GM12891 (cell line): ENCODE measurements at regions not wholly inside any gene's neighbourhood (a gene's known extent, or its start where the extent isn't known, plus 50 kb on each side); places are given as distances from the start of the nearest gene placed in this dataset.
"Not testable (repeated sequence)": the region's sequence is repeated elsewhere in the genome, so short reads cannot be mapped to it uniquely, and the experiment has no call there.

Experiments used
- DNase-seq: peaks from one replicate; pipeline ENCODE4 v3.0.0; 2011; ENCODE audit warnings: low spot score; ENCODE audit not compliant: insufficient read length
- FAIRE-seq: peaks from 2 replicates; lab custom pipeline; 2011; peaks lifted over from hg19 to GRCh38; lab: Jason Lieb, UNC
- PAX5 ChIP-seq: IDR thresholded peaks from 2 replicates; pipeline ENCODE4 v1.6.1; 2011; ENCODE audit warnings: low read length, moderate library complexity, mild to moderate bottlenecking; ENCODE audit not compliant: insufficient read depth, severe bottlenecking
- POLR2A ChIP-seq: IDR thresholded peaks from 2 replicates; pipeline ENCODE4 v1.6.1; 2011; ENCODE audit warnings: low read depth, low read length, control low read depth
- POLR2AphosphoS5 ChIP-seq: IDR thresholded peaks from 2 replicates; pipeline ENCODE4 v1.6.1; 2011; ENCODE audit warnings: low read depth, low read length, control low read depth
- POU2F2 ChIP-seq: IDR thresholded peaks from 2 replicates; pipeline ENCODE4 v1.6.1; 2011; ENCODE audit warnings: low read depth, mild to moderate bottlenecking, control low read depth, low read length, moderate library complexity
- SPI1 ChIP-seq: IDR thresholded peaks from 2 replicates; pipeline ENCODE4 v1.6.1; 2011; ENCODE audit warnings: low read depth, low read length, control low read depth
- TAF1 ChIP-seq: IDR thresholded peaks from 2 replicates; pipeline ENCODE4 v1.6.1; 2011; ENCODE audit warnings: low read depth, low read length, control low read depth

DNA sequence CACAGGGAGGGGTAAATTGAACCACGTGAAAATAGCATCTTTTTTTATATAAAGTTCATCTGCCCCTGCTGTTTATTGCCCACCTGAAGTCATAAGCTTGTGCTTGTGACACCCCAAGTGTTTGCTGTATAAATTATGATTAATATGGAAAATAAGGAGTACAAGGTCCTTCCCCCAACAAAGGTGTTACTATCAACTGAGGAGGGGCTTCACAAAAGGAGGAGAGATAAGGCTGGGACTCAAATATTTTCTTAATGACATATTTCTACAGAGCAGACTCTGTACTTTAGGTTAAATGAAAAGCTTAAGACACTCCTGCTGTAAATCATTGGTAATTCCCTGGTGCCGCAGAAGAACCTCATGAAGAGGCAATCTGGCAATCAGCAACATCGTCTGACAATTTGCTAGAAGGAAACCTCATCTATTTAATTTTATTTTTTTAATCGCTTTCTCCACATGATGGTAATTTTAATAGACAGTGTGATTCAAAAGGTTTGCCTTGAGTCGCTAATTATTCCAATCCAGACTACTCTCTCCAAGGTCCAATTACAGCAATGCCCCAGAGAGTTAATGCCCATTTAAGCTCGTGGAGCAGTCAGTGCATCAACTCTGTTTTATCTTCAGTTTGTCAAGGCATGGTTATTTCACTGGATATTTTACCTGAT lies 1432.4 kb downstream of the FAM181B start:
- DNase-seq (no peak), FAIRE-seq (no peak)
- TF ChIP-seq PAX5 (no peak), SPI1 (no peak), POU2F2 (no peak), POLR2AphosphoS5 (no peak), TAF1 (no peak), POLR2A (no peak)

GRCh38 chr11:81286959-81287358 lies 1446.7 kb downstream of the FAM181B start:
- FAIRE-seq (no peak), DNase-seq (no peak)
- TF ChIP-seq TAF1 (no peak), POLR2A (no peak), PAX5 (no peak), POU2F2 (no peak), POLR2AphosphoS5 (no peak), SPI1 (no peak)

DNA sequence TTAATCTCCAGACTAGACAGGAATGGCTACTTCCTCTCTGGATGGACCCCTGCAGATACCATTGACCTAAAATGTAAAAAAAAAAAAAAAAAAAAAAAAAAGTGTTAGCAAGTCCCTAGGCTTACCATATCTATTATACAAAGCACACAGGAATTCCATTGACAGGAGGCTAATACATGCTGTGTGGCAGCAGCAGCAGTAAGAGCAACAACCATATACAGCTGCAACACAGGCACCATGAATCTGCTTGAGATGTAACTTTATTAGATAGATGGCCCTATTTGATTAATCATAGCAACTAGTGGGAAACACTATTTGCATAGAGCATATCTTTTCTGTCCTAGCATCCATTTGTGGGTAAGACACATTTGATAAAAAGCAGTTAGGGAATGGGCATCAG lies 1447.1 kb downstream of the FAM181B start:
- FAIRE-seq (no peak), DNase-seq (no peak)
- TF ChIP-seq SPI1, result no peak
- no peak for TF ChIP-seq POU2F2
- TF ChIP-seq TAF1, result no peak
- TF ChIP-seq PAX5, result no peak
- TF ChIP-seq POLR2A, result no peak
- TF ChIP-seq POLR2AphosphoS5, result no peak

GRCh38 chr11:81280228-81280627 lies 1453.4 kb downstream of the FAM181B start:
- DNase-seq, FAIRE-seq: not testable (repeated sequence)

- TF ChIP-seq TAF1 (no peak), SPI1 (no peak), PAX5 (no peak), POLR2AphosphoS5 (no peak), POLR2A (no peak), POU2F2 (no peak)
- FAIRE-seq (no peak), DNase-seq (no peak)
Measured at GRCh38 chr11:81278991-81279390, 1454.7 kb downstream of the FAM181B start.

GRCh38 chr11:81270686-81271085 lies 1463.0 kb downstream of the FAM181B start:
- FAIRE-seq (no peak), DNase-seq (no peak)
- no peak for TF ChIP-seq PAX5
- TF ChIP-seq POLR2A, result no peak
- TF ChIP-seq TAF1, result no peak
- TF ChIP-seq POU2F2, result no peak
- no peak for TF ChIP-seq SPI1

DNA sequence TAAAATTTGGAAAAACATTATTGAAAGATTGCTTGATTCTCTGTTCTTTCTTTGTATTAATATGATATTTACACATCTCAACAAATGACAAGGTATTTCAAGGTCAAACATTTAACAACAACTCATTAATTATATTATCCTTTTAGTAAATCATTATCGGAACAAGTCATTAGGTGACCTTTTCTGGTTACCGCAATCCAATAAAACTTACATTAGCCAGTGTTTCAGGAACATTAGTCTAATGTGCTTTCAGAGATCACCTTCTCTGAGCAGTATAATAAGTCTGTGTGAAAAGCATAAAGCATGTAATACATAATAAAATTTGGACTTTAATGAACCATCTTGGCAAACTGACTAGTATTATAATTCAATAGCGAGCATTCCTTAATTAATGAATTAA lies 1466.4 kb downstream of the FAM181B start:
- no peak for TF ChIP-seq SPI1
- no peak for TF ChIP-seq POLR2AphosphoS5
- no peak for TF ChIP-seq TAF1
- no peak for TF ChIP-seq PAX5
- no peak for TF ChIP-seq POLR2A
- TF ChIP-seq POU2F2, result no peak
- no peak for DNase-seq
- no peak for FAIRE-seq

GRCh38 chr11:81259471-81259870 lies 1474.2 kb downstream of the FAM181B start:
- FAIRE-seq (no peak), DNase-seq (no peak)
- no peak for TF ChIP-seq PAX5
- no peak for TF ChIP-seq POLR2A
- no peak for TF ChIP-seq POLR2AphosphoS5
- TF ChIP-seq POU2F2, result no peak
- no peak for TF ChIP-seq SPI1
- TF ChIP-seq TAF1, result no peak

DNA sequence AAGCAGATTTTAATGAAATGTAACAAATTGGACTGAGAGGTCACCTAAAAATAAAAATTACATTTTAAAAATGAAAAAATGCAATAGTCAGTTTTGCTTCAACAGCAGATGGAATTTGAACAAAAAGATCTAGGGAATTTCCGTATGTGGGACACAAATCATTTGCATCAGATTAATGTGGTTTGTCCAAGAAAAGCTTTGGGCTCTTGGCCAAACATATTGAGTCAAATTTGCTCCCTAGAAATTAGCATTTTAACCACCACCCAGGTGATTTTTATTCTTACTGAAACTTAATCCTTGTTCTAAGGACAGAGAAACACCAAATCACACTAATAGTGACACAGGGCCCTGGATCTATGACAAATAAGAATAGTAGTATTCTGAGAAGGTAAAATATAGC lies 1477.8 kb downstream of the FAM181B start:
- TF ChIP-seq POU2F2 (no peak), TAF1 (no peak), POLR2A (no peak), POLR2AphosphoS5 (no peak), PAX5 (no peak), SPI1 (no peak)
- DNase-seq, result no peak
- FAIRE-seq, result no peak

- no peak for FAIRE-seq
- TF ChIP-seq PAX5 (no peak), POLR2AphosphoS5 (no peak), SPI1 (no peak), TAF1 (no peak), POLR2A (no peak), POU2F2 (no peak)
- no peak for DNase-seq
Measured at GRCh38 chr11:81253244-81253643, 1480.4 kb downstream of the FAM181B start.

DNA sequence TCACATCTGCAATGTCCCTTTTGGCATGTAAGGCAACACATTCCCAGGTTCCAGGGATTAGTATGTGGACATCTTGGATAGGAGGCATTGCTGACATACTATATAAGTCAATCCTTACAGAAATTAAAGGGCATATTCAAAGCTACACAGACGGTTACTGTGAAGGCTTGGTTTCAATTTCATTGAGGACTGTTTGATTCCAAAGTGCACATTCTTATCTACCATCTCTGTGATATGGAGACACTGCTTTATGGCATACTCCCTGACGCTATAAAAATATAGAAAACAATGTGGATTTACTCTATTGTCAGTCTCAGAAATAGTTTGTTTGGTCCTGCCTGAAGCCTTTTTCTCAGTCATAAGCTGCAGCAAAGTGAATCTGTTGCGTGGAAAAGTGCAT lies 1486.7 kb downstream of the FAM181B start:
- no peak for FAIRE-seq
- no peak for DNase-seq
- no peak for TF ChIP-seq POLR2A
- no peak for TF ChIP-seq PAX5
- TF ChIP-seq POLR2AphosphoS5, result no peak
- no peak for TF ChIP-seq SPI1
- no peak for TF ChIP-seq POU2F2
- TF ChIP-seq TAF1, result no peak
